Progenitor cell of endocrine pancreas (in vitro differentiated cells): ENCODE measurements at regions not wholly inside any gene's neighbourhood (a gene's known extent, or its start where the extent isn't known, plus 50 kb on each side); places are given as distances from the start of the nearest gene placed in this dataset.

Experiments
- DNase-seq: peaks from one replicate; pipeline ENCODE4 v3.0.0; 2021; ENCODE audit warnings: low spot score; ENCODE audit not compliant: unreplicated experiment
- H3K27ac Mint-ChIP-seq: 2 replicates; pipeline ENCODE4 v1.8.0; 2021; ENCODE audit warnings: mild to moderate bottlenecking, moderate library complexity, mixed read lengths
- H3K27me3 Mint-ChIP-seq: 2 replicates; pipeline ENCODE4 v1.8.0; 2021; ENCODE audit warnings: mixed read lengths
- H3K36me3 Mint-ChIP-seq: 2 replicates; pipeline ENCODE4 v1.8.0; 2022; ENCODE audit warnings: mixed read lengths; ENCODE audit not compliant: insufficient read depth
- H3K4me1 Mint-ChIP-seq: 2 replicates; pipeline ENCODE4 v1.8.0; 2021; ENCODE audit warnings: low read depth, mixed read lengths
- H3K4me3 Mint-ChIP-seq: 2 replicates; pipeline ENCODE4 v1.8.0; 2021; ENCODE audit warnings: low read depth, mild to moderate bottlenecking, moderate library complexity, mixed read lengths
- H3K9me3 Mint-ChIP-seq: 2 replicates; pipeline ENCODE4 v1.8.0; 2021; ENCODE audit warnings: low read depth, mixed read lengths
- TF ChIP-seq, protein P1 (sequence below): fragments of 200-600 bp; sonication (generic); IDR thresholded peaks from one replicate; pipeline ENCODE4 v1.5.0; 2021; ENCODE audit warnings: antibody characterized with exemption, mild to moderate bottlenecking; ENCODE audit not compliant: unreplicated experiment

DNA sequence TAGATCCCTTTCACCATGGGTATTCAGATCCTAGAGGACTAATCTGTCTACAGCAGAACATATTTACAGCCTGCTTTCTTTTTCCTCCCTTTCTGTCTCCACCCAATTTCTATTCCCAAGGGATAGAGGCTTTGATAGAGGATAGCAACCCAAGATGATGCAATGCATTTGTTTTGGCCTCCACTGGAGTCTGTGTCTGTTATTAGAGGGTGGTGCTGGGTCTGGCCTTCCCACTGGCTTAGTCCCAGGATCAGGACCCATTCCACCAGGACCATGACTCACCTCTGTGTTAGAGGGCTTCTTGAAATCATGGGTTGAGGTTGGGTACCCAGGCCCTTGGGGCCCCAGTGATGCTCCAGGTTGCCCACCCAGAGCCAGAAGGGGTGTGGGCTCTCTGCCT is 239.7 kb upstream of the TNP1 start:
- no peaks in the 10 kb centered on the region for H3K4me1 Mint-ChIP-seq
- TF ChIP-seq, protein P1, sequence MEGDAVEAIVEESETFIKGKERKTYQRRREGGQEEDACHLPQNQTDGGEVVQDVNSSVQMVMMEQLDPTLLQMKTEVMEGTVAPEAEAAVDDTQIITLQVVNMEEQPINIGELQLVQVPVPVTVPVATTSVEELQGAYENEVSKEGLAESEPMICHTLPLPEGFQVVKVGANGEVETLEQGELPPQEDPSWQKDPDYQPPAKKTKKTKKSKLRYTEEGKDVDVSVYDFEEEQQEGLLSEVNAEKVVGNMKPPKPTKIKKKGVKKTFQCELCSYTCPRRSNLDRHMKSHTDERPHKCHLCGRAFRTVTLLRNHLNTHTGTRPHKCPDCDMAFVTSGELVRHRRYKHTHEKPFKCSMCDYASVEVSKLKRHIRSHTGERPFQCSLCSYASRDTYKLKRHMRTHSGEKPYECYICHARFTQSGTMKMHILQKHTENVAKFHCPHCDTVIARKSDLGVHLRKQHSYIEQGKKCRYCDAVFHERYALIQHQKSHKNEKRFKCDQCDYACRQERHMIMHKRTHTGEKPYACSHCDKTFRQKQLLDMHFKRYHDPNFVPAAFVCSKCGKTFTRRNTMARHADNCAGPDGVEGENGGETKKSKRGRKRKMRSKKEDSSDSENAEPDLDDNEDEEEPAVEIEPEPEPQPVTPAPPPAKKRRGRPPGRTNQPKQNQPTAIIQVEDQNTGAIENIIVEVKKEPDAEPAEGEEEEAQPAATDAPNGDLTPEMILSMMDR, result no peak

DNA sequence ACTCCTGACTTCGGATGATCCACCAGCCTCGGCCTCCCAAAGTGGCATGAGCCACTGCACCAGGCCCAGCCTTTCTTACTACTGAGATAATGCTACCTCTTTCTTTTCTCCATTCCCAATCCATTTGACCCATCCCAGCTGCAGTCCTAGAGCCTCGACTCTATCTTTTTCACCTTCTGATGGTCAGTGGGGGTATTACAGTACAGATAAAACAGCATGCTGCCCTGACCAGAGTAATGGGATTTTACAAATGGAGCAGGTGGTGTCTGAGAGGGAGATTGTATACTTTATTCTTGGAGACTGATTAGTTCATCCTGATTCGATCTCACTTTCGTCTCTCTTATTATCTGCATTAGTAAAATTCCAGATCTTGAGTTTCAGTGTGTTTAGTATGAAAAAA is 238.6 kb upstream of the TNP1 start:
- Mint-ChIP-seq H3K36me3 (no peaks in the 10 kb centered on the region), H3K27me3 (no peaks in the 10 kb centered on the region), H3K27ac (no peak overlapping the region), H3K4me3 (no peak overlapping the region), H3K9me3 (no peaks in the 10 kb centered on the region), H3K4me1 (no peaks in the 10 kb centered on the region)
- TF ChIP-seq, protein P1, result no peak
- no peak for DNase-seq

More for the DNA sequence above, 239.7 kb upstream of the TNP1 start:
- Mint-ChIP-seq H3K4me3 (no peak overlapping the region), H3K36me3 (no peaks in the 10 kb centered on the region), H3K27ac (no peak overlapping the region), H3K9me3 (no peaks in the 10 kb centered on the region), H3K27me3 (no peaks in the 10 kb centered on the region)
- no peak for DNase-seq

DNA sequence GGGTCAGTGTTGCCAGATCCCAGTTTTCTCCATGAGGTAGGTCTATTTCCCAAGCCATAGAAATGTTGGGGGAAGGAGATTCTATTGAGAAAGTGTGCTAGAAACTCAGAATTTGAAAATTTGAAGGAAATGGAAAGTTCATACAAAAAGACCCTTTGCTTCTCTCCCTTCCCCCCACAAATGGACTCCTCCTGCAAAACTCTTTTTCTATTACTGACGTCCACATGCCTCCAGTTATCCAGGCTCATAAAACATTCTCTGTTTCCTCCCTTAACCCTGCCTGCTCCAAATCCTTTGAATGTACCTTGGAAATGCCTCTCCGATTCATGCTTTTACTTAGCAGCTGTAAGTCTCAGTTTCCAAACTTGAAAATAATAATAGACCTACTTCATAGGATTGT is 237.5 kb upstream of the TNP1 start:
- no peaks in the 10 kb centered on the region for H3K36me3 Mint-ChIP-seq
- no peak overlapping the region for H3K4me3 Mint-ChIP-seq
- no peaks in the 10 kb centered on the region for H3K27me3 Mint-ChIP-seq
- no peak for DNase-seq
- no peak overlapping the region for H3K27ac Mint-ChIP-seq
- TF ChIP-seq, protein P1, result no peak
- peaks cover 1% of the 10 kb centered on the region for H3K4me1 Mint-ChIP-seq
- no peaks in the 10 kb centered on the region for H3K9me3 Mint-ChIP-seq

DNA sequence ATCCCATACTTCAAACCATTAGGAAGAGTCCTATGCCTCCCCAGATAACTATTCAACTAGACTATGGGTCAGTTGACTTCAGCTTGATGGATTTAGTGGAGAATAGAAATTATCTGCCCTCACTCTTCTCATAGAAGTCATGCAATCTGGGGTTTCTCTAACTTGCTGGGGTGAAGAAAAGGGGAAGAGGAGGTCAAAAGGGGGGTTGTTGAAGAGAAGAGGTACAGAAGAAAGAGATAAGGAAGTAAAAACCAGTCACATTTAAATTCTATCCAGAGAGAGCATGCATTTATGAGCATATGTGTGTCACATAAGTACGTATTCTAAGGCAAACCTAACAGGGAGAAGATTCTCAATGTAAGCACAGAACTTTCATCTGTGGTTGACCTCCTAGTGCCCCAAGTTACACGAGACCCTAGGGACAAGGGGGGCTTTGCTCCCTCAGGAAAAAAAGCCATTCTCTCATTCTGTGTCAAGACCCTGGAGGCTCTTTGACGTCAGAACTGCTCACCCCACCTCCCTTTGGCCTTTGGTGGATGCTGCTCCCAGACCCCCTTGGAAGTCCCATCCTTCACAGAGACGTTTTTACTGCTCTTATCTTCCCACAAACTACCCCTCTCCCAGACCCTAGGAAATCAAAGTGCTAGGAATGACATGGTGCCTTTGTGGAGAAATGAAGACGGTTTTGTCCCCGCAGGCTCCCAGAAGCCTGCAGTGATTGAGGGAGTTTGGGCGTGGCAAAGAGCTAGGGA is 236.8 kb upstream of the TNP1 start:
- H3K4me3 Mint-ChIP-seq, result no peak overlapping the region
- H3K9me3 Mint-ChIP-seq, result no peaks in the 10 kb centered on the region
- H3K27me3 Mint-ChIP-seq, result no peaks in the 10 kb centered on the region
- no peak for DNase-seq
- no peaks in the 10 kb centered on the region for H3K36me3 Mint-ChIP-seq
- no peak overlapping the region for H3K27ac Mint-ChIP-seq
- TF ChIP-seq, protein P1, result no peak
- peaks cover 1% of the 10 kb centered on the region for H3K4me1 Mint-ChIP-seq

DNA sequence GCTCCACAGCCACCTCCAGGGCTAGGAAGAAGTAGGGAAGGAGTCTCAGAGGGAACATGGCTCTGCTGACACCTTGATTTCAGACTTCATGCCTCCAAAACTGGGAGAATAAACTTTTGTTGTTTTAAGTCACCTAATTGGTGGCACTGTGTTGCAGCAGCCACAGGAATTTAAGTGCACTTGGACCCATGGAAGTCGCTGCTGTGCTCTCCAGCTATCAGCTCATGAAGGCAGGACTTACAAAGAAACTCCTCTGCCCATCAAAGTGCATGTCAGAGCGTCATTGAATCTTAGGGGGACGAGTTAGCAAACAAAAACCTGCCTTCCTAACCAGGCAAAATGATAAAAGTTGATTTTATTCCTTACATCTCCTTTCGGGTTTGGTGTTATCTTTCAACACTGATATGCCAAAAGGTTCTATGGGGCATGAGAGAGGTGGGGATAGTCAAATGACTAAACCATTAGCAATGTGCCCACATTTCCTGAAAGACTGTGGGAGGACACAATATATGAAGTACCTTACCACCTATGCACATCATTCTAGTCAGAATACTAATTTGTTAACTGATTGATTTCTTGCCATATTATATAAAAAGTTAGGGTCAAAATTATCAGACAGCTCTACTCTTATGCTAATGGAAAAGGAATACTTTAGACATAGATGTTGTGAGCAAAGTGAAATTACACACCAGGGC is 235.8 kb upstream of the TNP1 start:
- TF ChIP-seq, protein P1, result no peak
- H3K4me1 Mint-ChIP-seq, result peaks cover 1% of the 10 kb centered on the region
- H3K27me3 Mint-ChIP-seq, result no peaks in the 10 kb centered on the region
- H3K27ac Mint-ChIP-seq, result no peak overlapping the region
- H3K4me3 Mint-ChIP-seq, result no peak overlapping the region
- H3K36me3 Mint-ChIP-seq, result no peaks in the 10 kb centered on the region
- no peak for DNase-seq
- no peaks in the 10 kb centered on the region for H3K9me3 Mint-ChIP-seq
